ENCODE measurements at regions not wholly inside any gene's neighbourhood (a gene's known extent, or its start where the extent isn't known, plus 50 kb on each side); places are given as distances from the start of the nearest gene placed in this dataset.

DNA sequence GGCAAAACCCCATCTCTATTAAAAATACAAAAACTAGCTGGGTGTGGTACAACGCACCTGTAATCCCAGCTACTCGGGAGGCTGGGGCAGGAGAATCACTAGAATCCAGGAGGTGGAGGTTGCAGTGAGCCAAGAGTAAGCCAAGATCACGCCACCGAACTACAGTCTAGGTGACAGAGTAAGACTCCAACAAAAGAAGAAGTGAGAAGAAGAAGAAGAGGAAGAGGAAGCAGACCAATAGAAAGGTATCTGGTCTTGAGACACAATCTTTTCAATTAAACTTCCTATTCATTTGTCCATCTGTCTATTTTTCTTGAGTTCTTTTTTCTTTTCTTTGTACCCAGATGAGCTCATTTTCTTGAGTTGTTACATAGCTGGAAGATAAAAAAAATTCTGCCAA lies 55.7 kb upstream of the ACADM start:
- in situ Hi-C loops (cut with MboI; ENCODE audit: low pct_unique_long_range_greater_than_20kb, low sequenced_read_pairs) = no loop called here
- no peak for DNase-seq

- no peak for DNase-seq
- in situ Hi-C loops (cut with MboI; ENCODE audit: low pct_unique_long_range_greater_than_20kb, low sequenced_read_pairs) = no loop called here
Observed at GRCh38 chr1:75671708-75672107, 52.8 kb upstream of the ACADM start.

- DNase-seq = no peak
- in situ Hi-C loops (cut with MboI; ENCODE audit: low pct_unique_long_range_greater_than_20kb, low sequenced_read_pairs) = no loop called here
Observed at GRCh38 chr1:75672108-75672507, 52.4 kb upstream of the ACADM start.

DNA sequence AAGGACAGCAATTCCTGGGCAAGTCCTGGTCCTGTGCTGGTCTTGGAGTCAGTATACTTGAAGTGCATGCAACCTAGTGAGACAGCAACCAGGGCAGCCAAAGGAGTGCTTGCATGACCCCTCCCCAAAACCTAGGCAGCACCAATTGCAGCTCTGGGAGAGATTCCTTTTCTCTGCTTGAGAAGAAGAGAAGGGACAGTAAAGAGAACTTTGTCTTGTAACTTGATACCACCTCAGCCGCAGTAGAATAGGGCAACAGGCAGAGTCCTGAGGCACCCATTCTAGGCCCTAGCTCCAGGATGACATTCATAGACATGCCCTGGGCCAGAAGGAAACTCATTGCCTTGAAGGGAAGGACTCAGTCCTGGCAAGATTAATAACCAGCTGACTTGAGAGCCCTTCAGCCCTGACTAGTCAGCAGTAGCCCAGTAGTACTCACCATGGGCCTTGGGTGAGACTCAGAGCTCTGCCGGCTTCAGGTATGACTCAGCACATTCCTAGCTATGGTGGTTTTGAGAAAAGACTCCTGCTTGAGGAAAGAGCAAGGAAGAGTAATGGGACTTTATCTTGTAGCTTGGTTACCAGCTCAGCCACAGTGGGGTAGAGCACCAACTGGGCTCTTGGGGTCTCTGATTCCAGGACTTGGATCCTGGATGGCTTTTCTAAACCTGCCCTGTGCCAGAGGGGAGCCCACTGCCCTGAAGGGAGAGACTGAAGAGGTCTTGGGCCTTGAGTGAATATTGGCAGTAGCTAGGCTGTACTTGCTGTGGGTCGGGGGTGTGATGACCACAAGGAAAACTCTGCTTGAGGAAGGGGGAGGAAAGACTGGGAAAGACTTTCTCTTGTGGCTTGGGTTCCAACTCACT lies 51.7 kb upstream of the ACADM start:
- DNase-seq = peak; percentile 23
- in situ Hi-C loops (cut with MboI; ENCODE audit: low pct_unique_long_range_greater_than_20kb, low sequenced_read_pairs) = no loop called here

GRCh38 chr1:75673399-75673798 lies 51.1 kb upstream of the ACADM start:
- in situ Hi-C loops (cut with MboI; ENCODE audit: low pct_unique_long_range_greater_than_20kb, low sequenced_read_pairs) = no loop called here

DNA sequence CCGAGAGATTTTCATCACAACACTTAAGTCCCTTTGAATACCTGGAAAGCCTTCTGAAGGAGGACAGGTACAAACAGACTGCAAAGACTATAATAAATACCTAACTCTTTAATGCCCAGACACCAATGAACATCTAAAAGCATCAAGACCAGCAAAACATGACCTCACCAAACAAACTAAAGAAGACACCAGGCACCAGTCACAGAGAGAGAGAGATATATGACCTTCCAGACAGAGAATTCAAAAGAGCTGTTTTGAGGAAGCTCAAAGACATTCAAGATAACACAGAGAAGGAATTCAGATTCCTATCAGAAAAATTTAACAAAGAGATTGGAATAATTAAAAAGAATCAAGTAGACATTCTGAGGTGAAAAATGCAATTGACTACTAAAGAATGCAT lies 50.6 kb upstream of the ACADM start:
- in situ Hi-C loops (cut with MboI; ENCODE audit: low pct_unique_long_range_greater_than_20kb, low sequenced_read_pairs) = no loop called here
- no peak for DNase-seq

More at GRCh38 chr1:75673399-75673798, 51.1 kb upstream of the ACADM start:
- DNase-seq = no peak
